Nephron (organoid): ENCODE measurements at regions not wholly inside any gene's neighbourhood (a gene's known extent, or its start where the extent isn't known, plus 50 kb on each side); places are given as distances from the start of the nearest gene placed in this dataset.

Experiments used
- H3K27ac Mint-ChIP-seq, 3 experiments: 2 replicates each; pipeline ENCODE4 v1.8.0; 2020; ENCODE audit warnings: mixed read lengths in 3 of 3, mild to moderate bottlenecking in 2 of 3, moderate library complexity in 1 of 3
- H3K27me3 Mint-ChIP-seq: 2 replicates; pipeline ENCODE4 v1.8.0; 2021; ENCODE audit warnings: low read depth, mild to moderate bottlenecking, moderate library complexity, mixed read lengths
- H3K36me3 Mint-ChIP-seq: 2 replicates; pipeline ENCODE4 v1.8.0; 2020; ENCODE audit warnings: low read depth, mixed read lengths
- H3K4me1 Mint-ChIP-seq: 2 replicates; pipeline ENCODE4 v1.8.0; 2020; ENCODE audit warnings: mixed read lengths
- H3K4me3 Mint-ChIP-seq, 3 experiments: 2 replicates each; pipeline ENCODE4 v1.8.0; 2020; ENCODE audit warnings: mild to moderate bottlenecking in 3 of 3, mixed read lengths in 3 of 3, moderate library complexity in 2 of 3
- H3K9me3 Mint-ChIP-seq: 2 replicates; pipeline ENCODE4 v1.8.0; 2020; ENCODE audit warnings: mixed read lengths
- CTCF ChIP-seq, 3 experiments: fragments of 200-600 bp; sonication (generic); IDR thresholded peaks; one replicate each; pipeline ENCODE4 v1.5.0; 2021; ENCODE audit warnings: antibody characterized with exemption in 3 of 3; ENCODE audit not compliant: unreplicated experiment in 3 of 3

- H3K27ac Mint-ChIP-seq, result peak overlapping the region; percentile 87 to 94 (median 93)
- H3K4me3 Mint-ChIP-seq, result no peak overlapping the region
- H3K36me3 Mint-ChIP-seq, result no peaks in the 10 kb centered on the region
- H3K9me3 Mint-ChIP-seq, result peaks cover 7% of the 10 kb centered on the region
- H3K27me3 Mint-ChIP-seq, result no peaks in the 10 kb centered on the region
- H3K4me1 Mint-ChIP-seq, result peaks cover 72% of the 10 kb centered on the region
- no peak for TF ChIP-seq CTCF (IDR thresholded peaks at IDR 0.05; ENCODE audit: unreplicated experiment in 3 of 3)
These were observed 121.6 kb downstream of the ATXN3L start for GRCh38 chrX:13198056-13198761.

GRCh38 chrX:13196782-13197181 is 123.1 kb downstream of the ATXN3L start:
- Mint-ChIP-seq H3K4me1 (peaks cover 58% of the 10 kb centered on the region), H3K27me3 (no peaks in the 10 kb centered on the region), H3K9me3 (peaks cover 7% of the 10 kb centered on the region), H3K4me3 (no peak overlapping the region), H3K27ac (peak overlapping the region in 1 of 3 experiments; percentile 76), H3K36me3 (no peaks in the 10 kb centered on the region)
- no peak for TF ChIP-seq CTCF (IDR thresholded peaks at IDR 0.05; ENCODE audit: unreplicated experiment in 3 of 3)

DNA sequence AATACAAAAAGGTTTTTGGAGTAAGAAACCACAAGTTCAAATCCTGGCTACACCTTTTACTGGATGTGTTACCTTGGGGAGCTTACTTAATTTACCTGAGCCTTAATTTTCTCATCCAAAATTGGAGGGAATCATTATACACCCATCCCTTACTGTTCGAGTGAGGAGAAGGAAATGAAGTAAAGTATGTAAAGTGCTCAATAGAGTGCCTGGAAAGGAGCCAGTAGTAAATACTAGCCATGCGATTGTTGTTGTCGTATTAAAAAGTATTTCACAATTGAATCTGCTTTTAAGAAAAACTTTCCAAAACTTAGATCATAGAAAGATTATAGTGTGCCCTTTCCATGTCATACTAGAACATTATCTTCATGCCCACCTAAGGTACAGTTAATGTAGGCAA is 124.5 kb downstream of the ATXN3L start:
- H3K27me3 Mint-ChIP-seq, result no peaks in the 10 kb centered on the region
- H3K4me1 Mint-ChIP-seq, result peaks cover 44% of the 10 kb centered on the region
- H3K4me3 Mint-ChIP-seq, result no peak overlapping the region
- H3K27ac Mint-ChIP-seq, result peak overlapping the region in 2 of 3 experiments; percentile 62 to 90
- no peak for TF ChIP-seq CTCF (IDR thresholded peaks at IDR 0.05; ENCODE audit: unreplicated experiment in 3 of 3)
- no peaks in the 10 kb centered on the region for H3K36me3 Mint-ChIP-seq
- peaks cover 7% of the 10 kb centered on the region for H3K9me3 Mint-ChIP-seq

DNA sequence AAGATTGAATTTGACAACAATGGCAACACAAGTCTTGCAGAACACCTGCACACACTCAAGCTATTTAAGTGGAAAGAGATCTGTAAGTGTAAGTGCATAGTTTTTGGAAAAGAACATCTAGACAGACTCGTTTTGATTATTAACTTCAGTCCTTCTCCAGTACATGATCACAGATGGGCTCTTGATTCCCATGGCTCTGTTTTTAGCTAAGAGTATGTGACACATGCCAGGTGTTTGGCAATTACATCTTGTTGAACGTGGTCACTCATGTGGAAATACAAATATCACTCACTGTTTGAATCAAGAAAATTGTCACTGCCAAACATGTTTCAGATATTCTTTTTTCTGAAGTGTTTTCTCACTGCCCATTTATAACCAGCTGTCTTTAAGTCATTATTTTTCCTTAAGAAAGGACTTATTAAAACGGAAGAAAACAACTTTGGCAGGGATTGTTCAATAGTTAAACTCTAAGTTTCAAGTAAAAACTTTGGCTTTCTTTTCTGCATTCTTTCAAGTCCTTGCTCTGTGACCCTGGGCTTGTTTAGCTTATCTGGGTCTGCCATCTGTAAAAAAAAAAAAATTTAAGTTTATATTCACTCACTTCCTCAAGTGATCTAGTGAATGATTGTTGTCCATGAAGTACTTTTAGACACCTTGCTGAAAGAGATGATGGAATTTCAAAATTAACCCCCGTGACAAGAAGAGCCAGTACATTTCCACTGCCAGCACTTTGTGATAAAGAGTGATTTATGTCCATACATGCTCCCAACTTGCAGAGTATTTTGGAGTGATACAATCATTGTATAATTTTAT is 125.4 kb downstream of the ATXN3L start:
- Mint-ChIP-seq H3K27ac (peak overlapping the region; percentile 69 to 90 (median 75)), H3K36me3 (no peaks in the 10 kb centered on the region), H3K9me3 (peaks cover 1% of the 10 kb centered on the region), H3K4me1 (peaks cover 40% of the 10 kb centered on the region), H3K4me3 (no peak overlapping the region), H3K27me3 (no peaks in the 10 kb centered on the region)
- no peak for TF ChIP-seq CTCF (IDR thresholded peaks at IDR 0.05; ENCODE audit: unreplicated experiment in 3 of 3)

DNA sequence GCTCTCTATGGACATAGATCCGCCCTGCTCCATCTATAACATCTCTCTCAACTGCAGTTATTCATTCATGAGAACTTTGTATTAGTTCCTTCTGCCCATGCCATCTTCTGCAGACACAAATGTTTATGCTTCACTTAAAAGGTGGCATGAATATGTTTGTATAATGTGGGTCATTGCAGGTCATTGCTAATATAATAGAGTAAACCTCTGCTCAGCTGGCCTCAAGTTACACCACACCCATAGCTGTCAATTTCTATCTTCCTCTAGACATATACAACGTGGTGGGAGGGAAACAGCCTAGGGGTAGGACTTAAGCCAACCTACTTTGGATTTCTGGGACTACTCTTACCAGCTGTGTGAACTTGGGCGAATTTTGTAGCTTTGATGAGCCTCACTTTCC is 129.8 kb downstream of the ATXN3L start:
- Mint-ChIP-seq H3K27ac (peak overlapping the region in 2 of 3 experiments; percentile 42 to 65), H3K9me3 (peaks cover 12% of the 10 kb centered on the region), H3K4me3 (no peak overlapping the region), H3K36me3 (no peaks in the 10 kb centered on the region), H3K27me3 (no peaks in the 10 kb centered on the region), H3K4me1 (peaks cover 31% of the 10 kb centered on the region)
- TF ChIP-seq CTCF (IDR thresholded peaks at IDR 0.05; ENCODE audit: unreplicated experiment in 3 of 3), result no peak
